GM10248 (cell line): ENCODE measurements at regions not wholly inside any gene's neighbourhood (a gene's known extent, or its start where the extent isn't known, plus 50 kb on each side); places are given as distances from the start of the nearest gene placed in this dataset.

Source experiments
- CTCF ChIA-PET: fragments of 300-600 bp; sonication (Branson Sonifier 250); formaldehyde crosslinking; extraction: SDS; loops from one replicate; lab custom pipeline; 2021; ENCODE audit warnings: antibody characterized with exemption; lab: Yijun Ruan, JAX
- POLR2A ChIA-PET: fragments of 350-650 bp; sonication (Branson Sonifier 250); formaldehyde crosslinking; extraction: SDS; loops from one replicate; lab custom pipeline; 2020; ENCODE audit warnings: antibody characterized with exemption; lab: Yijun Ruan, JAX
- DNase-seq: peaks from one replicate; pipeline ENCODE4 v3.0.0; 2012; ENCODE audit errors: extremely low spot score
- TF ChIP-seq, protein P1 (sequence below): IDR thresholded peaks from 2 replicates; pipeline ENCODE4 v1.5.1; 2012; ENCODE audit warnings: mild to moderate bottlenecking, low read depth; ENCODE audit errors: extremely low read depth, missing control alignments, control extremely low read depth

DNA sequence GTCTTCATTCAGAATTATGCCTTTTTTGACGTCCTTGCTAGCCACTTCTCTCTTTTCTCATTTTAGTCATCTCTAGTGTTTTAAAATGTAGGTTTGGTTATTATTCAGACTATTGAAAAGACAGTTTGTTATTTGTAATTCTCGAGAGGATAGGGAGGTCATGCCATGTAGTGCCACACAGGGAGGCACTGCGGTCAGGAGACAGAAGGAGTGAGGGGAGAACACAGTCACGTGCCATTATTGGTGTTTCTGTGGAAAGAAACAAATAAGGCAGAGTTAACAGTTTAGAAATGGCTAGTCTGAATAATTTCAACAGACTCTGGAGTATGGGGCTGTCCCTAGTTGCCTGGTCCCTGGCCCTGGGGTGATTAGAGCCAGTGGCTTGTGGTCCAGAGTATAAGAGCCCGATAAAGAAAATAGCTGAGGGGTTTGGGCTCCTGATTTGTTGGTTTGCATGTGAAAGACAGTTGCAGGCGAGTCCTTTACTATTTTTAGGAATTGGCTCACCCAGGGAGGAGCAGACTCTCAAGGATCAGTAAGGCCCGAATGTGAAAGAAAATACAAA lies 278.1 kb upstream of the SEL1L start:
- no peak for DNase-seq
- TF ChIP-seq, protein P1, sequence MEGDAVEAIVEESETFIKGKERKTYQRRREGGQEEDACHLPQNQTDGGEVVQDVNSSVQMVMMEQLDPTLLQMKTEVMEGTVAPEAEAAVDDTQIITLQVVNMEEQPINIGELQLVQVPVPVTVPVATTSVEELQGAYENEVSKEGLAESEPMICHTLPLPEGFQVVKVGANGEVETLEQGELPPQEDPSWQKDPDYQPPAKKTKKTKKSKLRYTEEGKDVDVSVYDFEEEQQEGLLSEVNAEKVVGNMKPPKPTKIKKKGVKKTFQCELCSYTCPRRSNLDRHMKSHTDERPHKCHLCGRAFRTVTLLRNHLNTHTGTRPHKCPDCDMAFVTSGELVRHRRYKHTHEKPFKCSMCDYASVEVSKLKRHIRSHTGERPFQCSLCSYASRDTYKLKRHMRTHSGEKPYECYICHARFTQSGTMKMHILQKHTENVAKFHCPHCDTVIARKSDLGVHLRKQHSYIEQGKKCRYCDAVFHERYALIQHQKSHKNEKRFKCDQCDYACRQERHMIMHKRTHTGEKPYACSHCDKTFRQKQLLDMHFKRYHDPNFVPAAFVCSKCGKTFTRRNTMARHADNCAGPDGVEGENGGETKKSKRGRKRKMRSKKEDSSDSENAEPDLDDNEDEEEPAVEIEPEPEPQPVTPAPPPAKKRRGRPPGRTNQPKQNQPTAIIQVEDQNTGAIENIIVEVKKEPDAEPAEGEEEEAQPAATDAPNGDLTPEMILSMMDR = no peak
- ChIA-PET CTCF (no interaction called here), POLR2A (no interaction called here)

DNA sequence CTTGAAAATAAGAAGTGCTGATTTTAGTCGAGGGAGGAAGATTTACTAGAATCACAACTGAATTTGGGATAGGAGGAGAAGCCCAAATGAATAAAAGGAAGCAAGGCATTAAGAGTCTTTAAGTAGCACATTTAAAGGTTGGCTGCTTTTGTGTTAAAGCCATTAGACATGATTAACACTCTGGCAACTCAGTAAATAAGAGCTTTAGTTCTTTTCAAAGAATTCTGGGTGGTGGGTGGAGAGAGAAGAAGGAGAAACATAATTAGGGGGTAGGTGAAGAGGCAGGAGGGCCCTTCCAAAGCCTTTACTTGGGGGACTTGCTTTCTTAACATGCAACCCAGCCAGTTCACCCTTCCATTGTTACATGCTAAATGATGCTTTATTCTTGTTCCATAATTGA lies 284.6 kb upstream of the SEL1L start:
- no peak for DNase-seq
- ChIA-PET CTCF (interaction anchor here (2.2 kb wide), 1 partner anchor 12 kb away, joined by 5 read pairs; no protein-coding TSS in a partner anchor), POLR2A (no interaction called here)
- TF ChIP-seq, protein P1 = no peak

DNA sequence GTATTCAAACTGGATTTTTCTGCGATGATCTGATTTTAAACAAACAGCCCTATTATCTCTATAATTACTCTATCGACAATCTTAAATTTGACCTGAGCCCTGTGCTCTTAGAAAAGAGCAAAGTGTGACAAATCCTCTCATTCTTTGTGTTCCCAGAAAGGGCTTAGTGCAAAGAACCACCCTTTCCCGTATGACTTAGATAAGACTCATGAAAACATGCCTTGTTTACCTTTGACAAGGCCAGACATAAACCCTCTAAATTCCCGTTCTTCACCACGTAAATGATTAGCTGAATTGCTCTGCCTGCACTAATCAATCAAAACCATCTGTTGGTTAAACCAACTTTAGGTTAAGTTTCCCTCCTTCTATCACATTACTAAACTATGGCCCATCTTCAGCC lies 285.7 kb upstream of the SEL1L start:
- TF ChIP-seq, protein P1 = no peak
- POLR2A ChIA-PET = no interaction called here
- no peak for DNase-seq
- CTCF ChIA-PET = no interaction called here

DNA sequence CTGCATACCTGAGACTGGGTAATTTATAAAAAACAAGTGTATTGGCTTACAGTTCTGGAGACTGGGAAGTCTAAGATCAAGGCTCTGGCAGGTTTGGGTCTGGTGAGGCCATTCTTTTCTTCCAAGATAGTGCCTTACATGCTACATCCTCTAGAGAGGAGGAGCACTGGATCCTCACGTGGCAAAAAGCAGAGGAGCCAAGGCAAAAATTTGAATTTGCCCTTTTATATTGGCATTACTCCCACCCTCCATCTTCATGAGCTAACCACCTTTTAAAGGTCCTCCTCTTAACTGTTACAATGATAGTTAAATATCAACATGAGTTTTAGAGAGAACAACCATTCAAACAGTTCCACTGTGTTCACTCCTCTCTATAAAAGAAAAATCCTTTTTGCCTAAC lies 286.3 kb upstream of the SEL1L start:
- no peak for DNase-seq
- ChIA-PET CTCF (no interaction called here), POLR2A (no interaction called here)
- TF ChIP-seq, protein P1 = no peak

DNA sequence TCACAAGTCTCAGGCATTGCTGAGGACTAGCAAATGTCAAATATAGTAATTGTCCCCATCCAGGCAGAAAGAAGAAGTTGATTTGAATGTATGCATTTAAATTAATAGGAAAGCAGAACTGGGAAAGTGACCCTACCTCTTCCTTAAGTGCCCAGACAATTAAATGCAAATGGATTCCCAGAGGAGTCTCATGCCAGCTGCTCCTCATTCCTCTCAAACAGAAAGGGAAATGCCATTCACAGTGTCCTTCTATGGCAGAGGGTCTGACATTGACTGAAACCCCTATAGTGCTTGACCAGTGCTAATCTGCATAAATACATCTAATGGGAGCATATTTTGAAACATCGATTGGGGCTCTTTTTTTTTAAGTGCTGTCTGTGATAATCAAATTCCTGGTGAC lies 292.4 kb upstream of the SEL1L start:
- ChIA-PET CTCF (interaction anchor here (1.6 kb wide), 1 partner anchor 16 kb away, joined by 3 read pairs; no protein-coding TSS in a partner anchor), POLR2A (no interaction called here)
- no peak for DNase-seq
- TF ChIP-seq, protein P1 = no peak

DNA sequence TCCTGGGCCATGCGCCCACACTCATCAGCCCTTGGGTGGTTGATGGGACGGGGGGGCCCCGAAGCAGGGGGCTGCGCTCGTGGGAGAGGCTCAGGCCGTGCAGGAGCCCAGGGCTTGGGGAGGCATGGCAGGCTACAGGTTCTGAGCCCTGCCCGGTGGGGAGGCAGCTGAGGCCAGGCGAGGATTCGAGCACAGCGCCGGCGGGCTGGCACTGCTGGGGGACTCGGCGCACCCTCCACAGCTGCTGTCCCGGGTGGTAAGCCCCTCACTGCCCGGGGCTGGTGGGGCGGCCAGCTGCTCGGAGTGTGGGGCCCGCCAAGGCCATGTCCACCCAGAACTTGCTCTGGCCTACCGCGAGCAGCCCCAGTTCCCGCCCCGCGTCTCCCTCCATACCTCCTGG lies 295.8 kb upstream of the SEL1L start:
- CTCF ChIA-PET = no interaction called here
- POLR2A ChIA-PET = no interaction called here

More for the DNA sequence above, 295.8 kb upstream of the SEL1L start:
- no peak for DNase-seq
- TF ChIP-seq, protein P1 = no peak
